PC-3 (cell line): ENCODE measurements at regions not wholly inside any gene's neighbourhood (a gene's known extent, or its start where the extent isn't known, plus 50 kb on each side); places are given as distances from the start of the nearest gene placed in this dataset.
"Not testable (repeated sequence)": the region's sequence is repeated elsewhere in the genome, so short reads cannot be mapped to it uniquely, and the experiment has no call there.

Experiments used
- EZH2phosphoT487 ChIP-seq: fragments of 300-600 bp; sonication (generic); IDR thresholded peaks from 2 replicates; pipeline ENCODE4 v1.6.1; 2018; ENCODE audit warnings: mild to moderate bottlenecking, antibody characterized with exemption, low read length, borderline replicate concordance
- TF ChIP-seq, protein P1 (sequence below): fragments of 300-600 bp; sonication (generic); conservative IDR thresholded peaks from 2 replicates; pipeline ENCODE4 v1.5.1; 2017; ENCODE audit warnings: antibody characterized with exemption, low read depth, mild to moderate bottlenecking, low read length

DNA sequence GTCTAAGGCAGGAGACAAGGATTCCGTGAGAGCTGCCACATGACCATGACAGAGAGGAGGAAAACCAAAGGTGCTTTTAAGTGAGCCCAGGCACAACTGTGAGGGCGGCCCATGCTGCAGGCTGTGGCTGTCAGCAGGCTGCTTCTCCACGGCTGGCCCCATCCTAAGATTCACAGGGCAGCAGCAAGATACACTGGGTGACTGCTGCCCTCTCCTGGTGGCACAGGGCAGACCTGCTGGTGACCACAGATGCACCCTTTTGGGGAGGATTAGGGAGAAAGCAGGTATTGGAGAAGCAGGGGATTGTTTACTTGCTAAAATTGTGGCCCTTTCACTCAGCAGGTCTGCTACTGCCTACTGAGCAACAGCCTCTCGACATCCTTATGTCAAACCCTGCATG lies 125.4 kb upstream of the ALDH3B2 start:
- TF ChIP-seq, protein P1, sequence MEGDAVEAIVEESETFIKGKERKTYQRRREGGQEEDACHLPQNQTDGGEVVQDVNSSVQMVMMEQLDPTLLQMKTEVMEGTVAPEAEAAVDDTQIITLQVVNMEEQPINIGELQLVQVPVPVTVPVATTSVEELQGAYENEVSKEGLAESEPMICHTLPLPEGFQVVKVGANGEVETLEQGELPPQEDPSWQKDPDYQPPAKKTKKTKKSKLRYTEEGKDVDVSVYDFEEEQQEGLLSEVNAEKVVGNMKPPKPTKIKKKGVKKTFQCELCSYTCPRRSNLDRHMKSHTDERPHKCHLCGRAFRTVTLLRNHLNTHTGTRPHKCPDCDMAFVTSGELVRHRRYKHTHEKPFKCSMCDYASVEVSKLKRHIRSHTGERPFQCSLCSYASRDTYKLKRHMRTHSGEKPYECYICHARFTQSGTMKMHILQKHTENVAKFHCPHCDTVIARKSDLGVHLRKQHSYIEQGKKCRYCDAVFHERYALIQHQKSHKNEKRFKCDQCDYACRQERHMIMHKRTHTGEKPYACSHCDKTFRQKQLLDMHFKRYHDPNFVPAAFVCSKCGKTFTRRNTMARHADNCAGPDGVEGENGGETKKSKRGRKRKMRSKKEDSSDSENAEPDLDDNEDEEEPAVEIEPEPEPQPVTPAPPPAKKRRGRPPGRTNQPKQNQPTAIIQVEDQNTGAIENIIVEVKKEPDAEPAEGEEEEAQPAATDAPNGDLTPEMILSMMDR: peak; percentile 54
- TF ChIP-seq EZH2phosphoT487: not testable (repeated sequence)
